NB4 (cell line): ENCODE measurements at regions not wholly inside any gene's neighbourhood (a gene's known extent, or its start where the extent isn't known, plus 50 kb on each side); places are given as distances from the start of the nearest gene placed in this dataset.

Experiments used
- DNase-seq: peaks from one replicate; pipeline ENCODE4 v3.0.0; 2010; ENCODE audit warnings: low read depth
- H3K4me3 ChIP-seq: one replicate; pipeline ENCODE4 v1.5.1; 2011; ENCODE audit warnings: mild to moderate bottlenecking, low read depth, low read length, moderate library complexity
- MYC ChIP-seq: IDR thresholded peaks from 2 replicates; pipeline ENCODE4 v1.6.1; 2011; ENCODE audit warnings: low read depth, low read length
- POLR2A ChIP-seq: IDR thresholded peaks from 2 replicates; pipeline ENCODE4 v1.6.1; 2011; ENCODE audit warnings: mild to moderate bottlenecking; ENCODE audit not compliant: insufficient read length; ENCODE audit errors: extremely low read depth
- TF ChIP-seq, protein P1 (sequence below): IDR thresholded peaks from one replicate; pipeline ENCODE4 v1.5.1; 2012; ENCODE audit warnings: low read depth, low read length
- TF ChIP-seq, protein P2 (sequence below): IDR thresholded peaks from 2 replicates; pipeline ENCODE4 v1.6.1; 2011; ENCODE audit warnings: low read depth, low read length

DNA sequence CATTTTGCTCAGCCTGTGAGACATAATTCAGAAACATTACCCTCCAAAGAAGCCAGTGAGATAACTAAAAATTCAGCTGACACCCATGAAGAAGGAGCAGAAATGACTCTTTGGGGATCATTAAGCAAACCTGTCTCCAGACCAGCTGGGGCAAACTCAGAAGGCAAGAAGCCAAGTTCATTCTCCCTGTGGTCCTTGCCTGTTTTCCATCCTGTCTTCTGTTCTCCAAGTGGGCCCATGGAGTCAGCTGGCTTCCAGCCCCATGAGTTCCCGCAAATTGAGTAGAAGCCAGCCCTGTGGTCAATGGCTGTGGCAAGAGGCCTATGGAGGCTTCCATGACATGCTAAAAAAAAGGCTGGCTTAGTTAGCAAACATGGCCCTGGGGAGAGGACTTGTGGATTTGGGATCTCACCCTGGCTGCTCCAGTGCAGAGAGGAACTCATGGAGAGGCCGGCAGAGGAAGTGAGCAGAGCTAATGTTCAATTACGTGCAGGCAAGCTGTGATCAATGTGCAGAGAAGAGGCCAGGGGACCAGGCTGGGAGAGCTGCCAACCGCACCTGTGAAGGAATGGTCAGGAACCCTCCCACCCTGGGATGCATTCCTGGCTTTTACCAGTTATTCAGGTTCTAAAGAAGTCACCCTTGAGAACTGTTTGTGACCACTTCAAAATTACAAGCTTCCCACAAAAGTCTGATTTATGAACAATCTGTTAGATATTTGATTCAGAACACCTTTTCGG is 229.1 kb downstream of the TSHZ3 start:
- TF ChIP-seq MYC = no peak
- TF ChIP-seq, protein P1, sequence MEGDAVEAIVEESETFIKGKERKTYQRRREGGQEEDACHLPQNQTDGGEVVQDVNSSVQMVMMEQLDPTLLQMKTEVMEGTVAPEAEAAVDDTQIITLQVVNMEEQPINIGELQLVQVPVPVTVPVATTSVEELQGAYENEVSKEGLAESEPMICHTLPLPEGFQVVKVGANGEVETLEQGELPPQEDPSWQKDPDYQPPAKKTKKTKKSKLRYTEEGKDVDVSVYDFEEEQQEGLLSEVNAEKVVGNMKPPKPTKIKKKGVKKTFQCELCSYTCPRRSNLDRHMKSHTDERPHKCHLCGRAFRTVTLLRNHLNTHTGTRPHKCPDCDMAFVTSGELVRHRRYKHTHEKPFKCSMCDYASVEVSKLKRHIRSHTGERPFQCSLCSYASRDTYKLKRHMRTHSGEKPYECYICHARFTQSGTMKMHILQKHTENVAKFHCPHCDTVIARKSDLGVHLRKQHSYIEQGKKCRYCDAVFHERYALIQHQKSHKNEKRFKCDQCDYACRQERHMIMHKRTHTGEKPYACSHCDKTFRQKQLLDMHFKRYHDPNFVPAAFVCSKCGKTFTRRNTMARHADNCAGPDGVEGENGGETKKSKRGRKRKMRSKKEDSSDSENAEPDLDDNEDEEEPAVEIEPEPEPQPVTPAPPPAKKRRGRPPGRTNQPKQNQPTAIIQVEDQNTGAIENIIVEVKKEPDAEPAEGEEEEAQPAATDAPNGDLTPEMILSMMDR = no peak
- TF ChIP-seq, protein P2, sequence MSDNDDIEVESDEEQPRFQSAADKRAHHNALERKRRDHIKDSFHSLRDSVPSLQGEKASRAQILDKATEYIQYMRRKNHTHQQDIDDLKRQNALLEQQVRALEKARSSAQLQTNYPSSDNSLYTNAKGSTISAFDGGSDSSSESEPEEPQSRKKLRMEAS = no peak
- TF ChIP-seq POLR2A = no peak
- no peak for DNase-seq
- no peak overlapping the region for H3K4me3 ChIP-seq

DNA sequence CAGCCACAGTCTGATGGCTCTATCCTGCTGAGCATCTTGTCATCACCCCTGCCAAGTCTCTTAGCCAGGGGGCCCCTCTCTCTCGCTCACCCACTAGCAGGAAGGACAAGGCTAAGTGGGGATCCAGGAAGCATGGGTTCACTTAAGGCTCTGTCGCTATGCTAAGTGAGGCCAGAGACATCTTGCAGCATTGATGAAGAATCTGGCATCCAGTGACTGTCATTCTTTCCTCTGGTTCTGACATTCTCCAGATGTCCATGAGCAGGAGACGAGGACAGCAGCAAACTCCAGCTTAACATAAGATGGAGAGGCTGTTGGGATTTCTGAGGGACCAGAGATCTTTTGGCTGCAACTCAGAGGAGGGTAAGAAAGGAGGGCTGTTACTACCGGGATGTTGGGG is 230.2 kb downstream of the TSHZ3 start:
- TF ChIP-seq MYC (no peak), POLR2A (no peak)
- TF ChIP-seq, protein P2 = no peak
- TF ChIP-seq, protein P1 = no peak

DNA sequence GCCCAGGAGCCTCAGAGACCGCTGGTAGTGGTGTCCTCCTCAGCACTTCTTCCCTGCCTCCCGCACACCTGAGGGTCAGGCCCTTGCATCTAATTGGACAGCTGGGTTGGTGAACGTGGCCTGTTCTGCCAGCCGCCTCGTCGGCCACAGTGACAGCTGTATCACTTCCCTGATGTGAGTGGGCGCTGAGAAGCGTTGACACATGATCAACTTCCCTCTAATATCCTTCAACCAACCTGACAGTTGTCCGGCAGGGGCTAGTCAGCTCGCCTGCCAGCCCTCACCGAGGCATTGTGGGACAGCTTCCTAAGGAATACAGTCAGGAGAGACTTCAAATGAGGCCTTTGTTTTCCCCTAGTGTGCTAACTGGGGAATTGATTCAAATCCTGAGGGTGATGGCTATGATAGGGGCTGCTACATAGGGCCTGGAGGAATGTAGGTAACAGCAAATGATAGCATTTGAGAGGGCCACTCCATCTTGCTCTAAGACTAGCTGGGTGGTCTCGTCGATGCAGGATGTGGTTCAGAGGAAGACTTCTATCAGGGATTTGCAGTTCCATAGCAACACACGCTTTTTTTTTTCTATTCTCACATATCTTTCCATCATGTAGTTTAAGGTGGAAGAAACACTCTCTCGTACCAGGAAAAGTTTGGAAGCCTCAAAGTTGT is 230.8 kb downstream of the TSHZ3 start:
- no peak overlapping the region for H3K4me3 ChIP-seq
- DNase-seq = no peak
- TF ChIP-seq POLR2A (no peak), MYC (no peak)
- TF ChIP-seq, protein P1 = no peak
- TF ChIP-seq, protein P2 = no peak

More for the DNA sequence above, 230.2 kb downstream of the TSHZ3 start:
- no peak for DNase-seq
- H3K4me3 ChIP-seq = no peak overlapping the region

DNA sequence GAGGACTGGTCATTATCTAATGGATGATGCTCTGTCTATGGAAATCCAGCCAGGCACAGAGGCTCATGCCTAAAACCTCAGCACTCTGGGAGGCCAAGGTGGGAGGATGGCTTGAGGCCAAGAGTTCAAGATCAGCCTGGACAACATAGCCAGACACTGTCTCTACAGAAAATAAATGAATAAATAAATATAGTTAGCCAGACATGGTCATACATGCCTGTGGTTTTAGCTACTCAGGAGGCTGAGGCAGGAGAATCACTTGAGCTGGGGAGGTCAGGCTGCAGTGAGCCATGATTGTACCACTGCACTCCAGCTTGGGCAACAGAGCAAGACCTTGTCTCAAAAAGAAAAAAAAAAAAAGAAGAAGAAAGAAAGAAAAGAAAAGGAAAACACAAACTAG is 234.7 kb downstream of the TSHZ3 start:
- no peak for DNase-seq
- TF ChIP-seq MYC (no peak), POLR2A (no peak)
- TF ChIP-seq, protein P1 = no peak
- TF ChIP-seq, protein P2 = no peak
- H3K4me3 ChIP-seq = no peak overlapping the region

DNA sequence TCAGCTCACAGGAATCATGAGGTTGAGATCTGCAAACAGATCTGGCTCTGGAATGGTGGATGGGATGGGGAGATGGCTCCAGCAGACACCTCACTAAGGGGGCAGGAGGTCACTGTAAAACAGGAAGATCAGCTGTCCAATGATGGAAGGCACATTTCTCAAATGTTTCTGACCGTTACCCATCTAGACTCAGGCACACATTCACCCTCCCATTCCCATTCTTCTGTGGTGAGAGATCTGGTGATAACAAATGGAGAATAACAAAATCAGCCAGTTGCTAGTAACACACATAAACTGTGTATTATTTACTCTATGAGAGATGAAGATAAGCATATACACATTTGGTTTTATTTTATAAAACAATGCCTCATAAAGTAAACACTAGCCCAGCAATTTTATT is 235.9 kb downstream of the TSHZ3 start:
- TF ChIP-seq, protein P2 = no peak
- no peak for TF ChIP-seq MYC
- H3K4me3 ChIP-seq = no peak overlapping the region
- DNase-seq = no peak

DNA sequence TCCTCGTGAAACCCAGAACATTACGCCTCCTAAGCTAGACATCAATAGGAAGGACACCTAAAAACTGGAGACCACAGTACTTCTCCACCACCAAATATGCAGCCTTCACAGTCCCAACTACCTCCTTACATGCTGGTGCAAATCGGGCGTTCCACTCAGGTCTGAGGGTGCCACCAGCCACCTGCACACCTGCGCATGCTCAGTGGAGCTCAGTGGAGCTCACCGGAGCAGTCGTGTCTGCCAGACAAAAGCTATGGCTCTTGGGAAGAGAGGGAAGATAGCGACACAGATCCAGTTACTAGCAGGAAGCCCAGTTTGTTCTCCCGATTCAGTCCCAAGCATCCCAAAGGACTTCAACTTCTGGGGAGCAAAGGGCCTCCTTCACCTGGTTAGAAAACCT is 237.1 kb downstream of the TSHZ3 start:
- TF ChIP-seq MYC (no peak), POLR2A (no peak)
- TF ChIP-seq, protein P2 = no peak
- TF ChIP-seq, protein P1 = no peak
- DNase-seq = no peak
- H3K4me3 ChIP-seq = no peak overlapping the region
